OCI-LY7 (cell line): ENCODE measurements at regions not wholly inside any gene's neighbourhood (a gene's known extent, or its start where the extent isn't known, plus 50 kb on each side); places are given as distances from the start of the nearest gene placed in this dataset.

ENCODE experiments used
- BruUV-seq: library from RNA; stranded (reverse); fragments of 400-500 nt; replicated peaks from 2 replicates; lab custom pipeline; 2021; lab: Mats Ljungman, UMichigan
- CTCF ChIA-PET: fragments of 300-600 bp; sonication (Branson Sonifier 250); formaldehyde crosslinking; loops from one replicate; lab custom pipeline; 2022; ENCODE audit warnings: antibody characterized with exemption; ENCODE audit not compliant: unreplicated experiment; lab: Charles Lee
- POLR2A ChIA-PET: fragments of 300-600 bp; sonication (Branson Sonifier 250); formaldehyde crosslinking; loops from one replicate; lab custom pipeline; 2022; ENCODE audit warnings: antibody characterized with exemption; lab: Charles Lee
- DNase-seq: peaks from one replicate; pipeline ENCODE4 v3.0.0-alpha.2; 2015; ENCODE audit warnings: low spot score
- H2AFZ ChIP-seq: fragments of 200-600 bp; sonication (generic), shearing (Covaris generic); 2 replicates; pipeline ENCODE4 v1.6.1; 2014; ENCODE audit warnings: mild to moderate bottlenecking, antibody characterized with exemption, low read length, moderate library complexity
- H3K27ac ChIP-seq: fragments of 200-600 bp; sonication (generic); 2 replicates; pipeline ENCODE4 v1.5.1; 2014; ENCODE audit warnings: mixed run types, low read depth, mild to moderate bottlenecking, moderate library complexity, low read length, inconsistent platforms; ENCODE audit not compliant: poor library complexity, severe bottlenecking
- H3K36me3 ChIP-seq: fragments of 200-600 bp; sonication (generic); 2 replicates; pipeline ENCODE4 v1.6.1; 2014; ENCODE audit warnings: mild to moderate bottlenecking, antibody characterized with exemption, low read length, moderate library complexity, mixed read lengths; ENCODE audit not compliant: insufficient read depth
- H3K4me1 ChIP-seq: fragments of 200-600 bp; sonication (generic); 2 replicates; pipeline ENCODE4 v1.5.1; 2014; ENCODE audit warnings: mild to moderate bottlenecking, low read length; ENCODE audit not compliant: insufficient read depth, poor library complexity, severe bottlenecking
- H3K4me2 ChIP-seq: fragments of 200-600 bp; sonication (generic); 2 replicates; pipeline ENCODE4 v1.6.1; 2014; ENCODE audit warnings: mild to moderate bottlenecking, low read length
- H3K4me3 ChIP-seq: fragments of 200-600 bp; sonication (generic); 2 replicates; pipeline ENCODE4 v1.5.1; 2014; ENCODE audit warnings: mild to moderate bottlenecking, low read depth, low read length; ENCODE audit not compliant: poor library complexity, severe bottlenecking
- H3K79me2 ChIP-seq: fragments of 200-600 bp; sonication (generic); 2 replicates; pipeline ENCODE4 v1.6.1; 2016; ENCODE audit warnings: low read depth, mild to moderate bottlenecking, low read length, moderate library complexity, mixed read lengths; ENCODE audit not compliant: insufficient read depth
- H3K9me2 ChIP-seq: fragments of 200-600 bp; sonication (generic); 2 replicates; pipeline ENCODE4 v1.6.1; 2016; ENCODE audit warnings: mild to moderate bottlenecking, low read length, mixed read lengths; ENCODE audit not compliant: insufficient read depth
- H3K9me3 ChIP-seq: fragments of 200-600 bp; sonication (generic); 2 replicates; pipeline ENCODE4 v1.6.1; 2014; ENCODE audit warnings: mild to moderate bottlenecking, mixed run types, low read length, mixed read lengths
- H4K20me1 ChIP-seq: fragments of 200-600 bp; sonication (generic); 2 replicates; pipeline ENCODE4 v1.6.1; 2014; ENCODE audit warnings: mild to moderate bottlenecking, antibody characterized with exemption, low read length, moderate library complexity, mixed read lengths; ENCODE audit not compliant: insufficient read depth
- CTCF ChIP-seq: fragments of 200-600 bp; sonication (generic); conservative IDR thresholded peaks from 2 replicates; pipeline ENCODE4 v1.5.1; 2014; ENCODE audit warnings: mild to moderate bottlenecking, antibody characterized with exemption, low read length, moderate library complexity, mixed read lengths
- EZH2phosphoT487 ChIP-seq: fragments of 200-600 bp; sonication (generic); IDR thresholded peaks from 2 replicates; pipeline ENCODE4 v1.6.1; 2018; ENCODE audit warnings: low read depth, borderline replicate concordance, mild to moderate bottlenecking, mixed run types, antibody characterized with exemption, low read length, moderate library complexity, mixed read lengths
- intact Hi-C: fragments of 100-400 bp; cut with micrococcal nuclease; formaldehyde crosslinking; loops from one replicate; pipeline ENCODE4 v1.10.0; 2022; ENCODE audit not compliant: unreplicated experiment

DNA sequence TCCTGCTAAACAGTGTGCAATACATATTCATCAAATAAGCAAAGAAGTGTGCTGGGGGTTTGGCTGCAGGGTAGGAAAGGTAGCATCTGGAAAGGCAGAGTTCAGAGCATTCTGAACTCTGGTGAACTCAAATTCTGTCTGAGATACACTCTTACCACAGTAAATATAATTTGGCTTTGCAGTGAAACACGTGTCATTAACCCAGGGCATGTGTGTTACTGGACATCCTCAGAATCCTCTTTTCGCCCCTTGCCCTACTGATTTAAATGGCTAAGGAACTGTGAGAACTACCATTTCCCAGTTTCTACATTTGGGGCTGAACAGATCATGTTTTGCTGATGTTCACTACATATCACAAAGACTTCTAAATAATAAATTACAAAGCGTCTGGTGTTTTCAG, 562.8 kb upstream of the SGCG start:
- Histone ChIP-seq H3K36me3 (no peaks in the 10 kb centered on the region), H3K9me3 (0 out of 2 replicates have a peak, but pooled peaks cover 9% of the 10 kb centered on the region), H3K9me2 (no peaks in the 10 kb centered on the region), H3K4me1 (no peaks in the 10 kb centered on the region), H3K79me2 (no peaks in the 10 kb centered on the region), H4K20me1 (no peaks in the 10 kb centered on the region), H3K4me2 (no peak overlapping the region), H3K27ac (no peak overlapping the region), H2AFZ (no peak overlapping the region), H3K4me3 (no peak overlapping the region)
- POLR2A ChIA-PET = interaction anchor here (0.5 kb wide), 1 partner anchor 154 kb away, joined by 4 read pairs; no protein-coding TSS in a partner anchor
- no peak for TF ChIP-seq CTCF
- no peak for TF ChIP-seq EZH2phosphoT487
- intact Hi-C loops = no loop called here
- CTCF ChIA-PET = no interaction called here
- no peak for DNase-seq
- no TSS peak for BruUV-seq

GRCh38 chr13:22625691-22626090, 555.1 kb upstream of the SGCG start:
- TF ChIP-seq EZH2phosphoT487 = no peak
- CTCF ChIA-PET = no interaction called here
- intact Hi-C loops = no loop called here

DNA sequence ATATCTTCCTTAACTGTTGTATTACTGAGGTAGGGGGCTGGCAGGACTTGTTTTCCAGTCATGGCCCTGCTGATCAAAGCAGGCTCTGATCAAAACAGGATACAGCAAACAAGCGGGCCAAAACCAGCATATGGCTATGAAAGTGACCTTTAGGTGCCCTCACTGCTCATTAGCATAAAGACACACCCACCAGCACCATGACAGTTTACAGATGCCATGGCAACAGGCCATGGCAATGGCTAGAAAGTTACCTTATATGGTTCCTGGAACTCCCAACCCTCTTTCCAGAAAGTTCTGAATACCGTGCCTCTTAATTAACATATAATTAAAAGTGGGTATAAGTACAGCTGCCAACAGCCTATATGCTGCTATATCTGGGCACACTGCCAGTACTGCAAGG, 551.4 kb upstream of the SGCG start:
- Histone ChIP-seq H4K20me1 (no peaks in the 10 kb centered on the region), H3K4me1 (no peaks in the 10 kb centered on the region), H3K27ac (no peak overlapping the region), H3K79me2 (no peaks in the 10 kb centered on the region), H3K4me2 (no peak overlapping the region), H3K4me3 (no peak overlapping the region), H3K36me3 (no peaks in the 10 kb centered on the region), H3K9me2 (no peaks in the 10 kb centered on the region), H3K9me3 (no peaks in the 10 kb centered on the region), H2AFZ (no peak overlapping the region)
- no TSS peak for BruUV-seq
- intact Hi-C loops = no loop called here
- no peak for DNase-seq
- POLR2A ChIA-PET = no interaction called here
- TF ChIP-seq CTCF = no peak
- TF ChIP-seq EZH2phosphoT487 = no peak
- CTCF ChIA-PET = no interaction called here

More at GRCh38 chr13:22625691-22626090, 555.1 kb upstream of the SGCG start:
- no peak overlapping the region for H2AFZ ChIP-seq
- no peak overlapping the region for H3K4me2 ChIP-seq
- POLR2A ChIA-PET = no interaction called here
- H3K4me1 ChIP-seq = no peaks in the 10 kb centered on the region
- no peaks in the 10 kb centered on the region for H3K36me3 ChIP-seq
- DNase-seq = no peak
- 0 out of 2 replicates have a peak, but pooled peaks cover 9% of the 10 kb centered on the region for H3K9me3 ChIP-seq
- H3K27ac ChIP-seq = no peak overlapping the region
- no peak overlapping the region for H3K4me3 ChIP-seq
- no peaks in the 10 kb centered on the region for H3K79me2 ChIP-seq
- no peaks in the 10 kb centered on the region for H3K9me2 ChIP-seq
- no TSS peak for BruUV-seq
- H4K20me1 ChIP-seq = no peaks in the 10 kb centered on the region
